Cardiac fibroblast (primary cell): ENCODE measurements at regions not wholly inside any gene's neighbourhood (a gene's known extent, or its start where the extent isn't known, plus 50 kb on each side); places are given as distances from the start of the nearest gene placed in this dataset.

Source experiments
- DNase-seq, 2 donors: peaks; one replicate each; pipeline versions ENCODE4 v3.0.0 to v3.0.0-alpha.2; 2010; ENCODE audit warnings: low read depth in 2 of 2
- H3K4me3 ChIP-seq, 2 donors: replicated peaks in 1 of 2; 1 replicate in 1 of 2; 2 replicates in 1 of 2; pipeline ENCODE4 v1.5.1; 2011; ENCODE audit warnings: low read depth in 2 of 2, low read length in 2 of 2, mild to moderate bottlenecking in 2 of 2, moderate library complexity in 1 of 2
- TF ChIP-seq, protein P1 (sequence below): IDR thresholded peaks from one replicate; pipeline ENCODE4 v1.5.1; 2011; ENCODE audit warnings: low read depth, mild to moderate bottlenecking, low read length, inconsistent platforms

DNA sequence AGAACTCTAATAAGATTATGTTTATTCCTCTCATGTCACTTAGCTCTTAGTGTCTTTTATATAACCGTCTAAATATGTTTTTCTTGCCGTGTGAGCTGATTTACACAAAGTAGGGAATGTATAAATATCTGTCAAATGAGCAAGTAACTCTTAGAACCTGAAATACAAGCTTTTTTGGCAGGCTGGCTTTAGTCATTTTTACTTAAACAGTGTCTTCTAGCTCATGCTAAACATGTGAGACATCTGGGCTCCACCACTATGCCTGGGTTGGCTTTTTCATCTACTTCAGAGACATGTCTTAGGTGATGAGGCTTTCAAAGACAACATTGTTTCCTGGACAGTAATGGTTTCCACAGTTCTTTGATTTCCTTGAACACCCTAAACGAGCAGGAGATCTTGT lies 137.2 kb upstream of the ZNF608 start:
- TF ChIP-seq, protein P1, sequence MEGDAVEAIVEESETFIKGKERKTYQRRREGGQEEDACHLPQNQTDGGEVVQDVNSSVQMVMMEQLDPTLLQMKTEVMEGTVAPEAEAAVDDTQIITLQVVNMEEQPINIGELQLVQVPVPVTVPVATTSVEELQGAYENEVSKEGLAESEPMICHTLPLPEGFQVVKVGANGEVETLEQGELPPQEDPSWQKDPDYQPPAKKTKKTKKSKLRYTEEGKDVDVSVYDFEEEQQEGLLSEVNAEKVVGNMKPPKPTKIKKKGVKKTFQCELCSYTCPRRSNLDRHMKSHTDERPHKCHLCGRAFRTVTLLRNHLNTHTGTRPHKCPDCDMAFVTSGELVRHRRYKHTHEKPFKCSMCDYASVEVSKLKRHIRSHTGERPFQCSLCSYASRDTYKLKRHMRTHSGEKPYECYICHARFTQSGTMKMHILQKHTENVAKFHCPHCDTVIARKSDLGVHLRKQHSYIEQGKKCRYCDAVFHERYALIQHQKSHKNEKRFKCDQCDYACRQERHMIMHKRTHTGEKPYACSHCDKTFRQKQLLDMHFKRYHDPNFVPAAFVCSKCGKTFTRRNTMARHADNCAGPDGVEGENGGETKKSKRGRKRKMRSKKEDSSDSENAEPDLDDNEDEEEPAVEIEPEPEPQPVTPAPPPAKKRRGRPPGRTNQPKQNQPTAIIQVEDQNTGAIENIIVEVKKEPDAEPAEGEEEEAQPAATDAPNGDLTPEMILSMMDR = no peak
- H3K4me3 ChIP-seq = no peak overlapping the region
- DNase-seq = no peak

- TF ChIP-seq, protein P1 = no peak
- DNase-seq = no peak
- no peak overlapping the region for H3K4me3 ChIP-seq
Measured at GRCh38 chr5:124884114-124884513, 137.7 kb upstream of the ZNF608 start.

- DNase-seq = no peak
- TF ChIP-seq, protein P1 = no peak
- no peak overlapping the region for H3K4me3 ChIP-seq
Measured at GRCh38 chr5:124885490-124885889, 139.1 kb upstream of the ZNF608 start.

DNA sequence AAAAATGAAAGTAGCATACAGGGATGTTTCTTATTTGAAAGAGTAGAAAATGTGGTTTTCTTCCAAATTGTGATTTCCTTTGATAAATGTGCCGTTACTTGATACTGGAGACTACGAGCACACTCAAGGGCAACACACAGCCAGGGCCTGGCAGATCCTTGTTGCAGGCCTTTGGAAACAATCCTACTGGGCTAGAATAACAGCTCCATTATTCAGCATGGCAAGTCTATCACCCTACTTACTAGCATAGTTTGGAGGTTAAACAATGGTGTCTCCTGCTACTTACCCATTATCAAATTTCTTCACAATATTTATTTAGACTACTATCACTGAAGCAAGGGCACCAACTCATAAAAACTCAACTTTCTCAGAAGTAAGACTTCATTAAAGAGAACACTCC lies 140.8 kb upstream of the ZNF608 start:
- TF ChIP-seq, protein P1 = no peak
- no peak overlapping the region for H3K4me3 ChIP-seq
- DNase-seq = no peak

DNA sequence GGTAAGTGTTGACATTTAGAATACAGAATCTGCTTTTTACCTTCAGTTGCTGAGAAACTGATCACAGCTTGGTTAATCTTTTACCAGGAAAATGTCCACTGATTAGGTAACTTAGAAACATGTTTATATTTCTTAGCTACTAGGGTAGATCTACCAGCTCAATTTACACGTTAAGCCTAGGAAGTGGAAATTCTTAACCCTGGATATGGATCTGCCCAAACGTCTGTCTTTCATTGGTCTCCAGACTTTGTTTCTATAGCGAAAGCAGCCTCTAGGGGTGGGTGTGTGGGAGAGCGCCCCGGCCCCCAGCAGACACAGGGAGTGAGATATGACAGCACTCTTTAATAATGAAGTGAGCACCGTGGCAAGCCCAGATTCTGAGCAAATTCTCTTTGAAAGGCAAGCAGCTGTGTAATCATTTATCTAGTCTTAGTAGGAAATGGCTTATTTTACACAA lies 141.6 kb upstream of the ZNF608 start:
- TF ChIP-seq, protein P1 = no peak

GRCh38 chr5:124888622-124889485 lies 142.4 kb upstream of the ZNF608 start:
- TF ChIP-seq, protein P1 = no peak
- no peak overlapping the region for H3K4me3 ChIP-seq
- DNase-seq = no peak

More for the DNA sequence above, 141.6 kb upstream of the ZNF608 start:
- no peak overlapping the region for H3K4me3 ChIP-seq
- no peak for DNase-seq
